Trophoblast cell (in vitro differentiated cells and primary cell): ENCODE measurements at regions not wholly inside any gene's neighbourhood (a gene's known extent, or its start where the extent isn't known, plus 50 kb on each side); places are given as distances from the start of the nearest gene placed in this dataset.
A peak's percentile ranks its signal among the peaks of the same experiment; 100 is the strongest.

Experiments used
- DNase-seq, 2 donors: peaks; one replicate each; pipeline ENCODE4 v3.0.0-alpha.2; 2016
- H2AFZ ChIP-seq: 2 replicates; pipeline ENCODE4 v1.6.1; 2013; ENCODE audit warnings: low read length, moderate library complexity, mild to moderate bottlenecking; ENCODE audit not compliant: insufficient read depth, poor library complexity
- H2AK5ac ChIP-seq: 2 replicates; pipeline ENCODE4 v1.6.1; 2013; ENCODE audit warnings: mild to moderate bottlenecking, low read length
- H2BK120ac ChIP-seq: 2 replicates; pipeline ENCODE4 v1.6.1; 2013; ENCODE audit warnings: low read length, mild to moderate bottlenecking, moderate library complexity; ENCODE audit not compliant: insufficient read depth, poor library complexity
- H2BK12ac ChIP-seq: 2 replicates; pipeline ENCODE4 v1.6.1; 2013; ENCODE audit warnings: mild to moderate bottlenecking, low read length, moderate library complexity
- H2BK5ac ChIP-seq: 2 replicates; pipeline ENCODE4 v1.6.1; 2013; ENCODE audit warnings: low read length, low read depth, moderate library complexity, mild to moderate bottlenecking; ENCODE audit not compliant: poor library complexity
- H3K14ac ChIP-seq: 2 replicates; pipeline ENCODE4 v1.6.1; 2013; ENCODE audit warnings: mild to moderate bottlenecking, low read length
- H3K18ac ChIP-seq: 2 replicates; pipeline ENCODE4 v1.6.1; 2013; ENCODE audit warnings: mild to moderate bottlenecking, low read length
- H3K23ac ChIP-seq: 2 replicates; pipeline ENCODE4 v1.6.1; 2013; ENCODE audit warnings: low read length
- H3K27ac ChIP-seq: 2 replicates; pipeline ENCODE4 v1.5.1; 2013; ENCODE audit warnings: low read depth, mild to moderate bottlenecking, inconsistent platforms, low read length, moderate library complexity
- H3K27me3 ChIP-seq: 2 replicates; pipeline ENCODE4 v1.6.1; 2013; ENCODE audit warnings: inconsistent platforms, mild to moderate bottlenecking, low read length, moderate library complexity; ENCODE audit not compliant: insufficient read depth
- H3K36me3 ChIP-seq, 2 experiments: 1 replicate in 1 of 2; 2 replicates in 1 of 2; pipeline ENCODE4 v1.6.1; 2013; ENCODE audit warnings: low read length in 2 of 2, mild to moderate bottlenecking in 2 of 2, moderate library complexity in 1 of 2; ENCODE audit not compliant: insufficient read depth in 2 of 2, control insufficient read depth in 1 of 2
- H3K4ac ChIP-seq: 2 replicates; pipeline ENCODE4 v1.6.1; 2013; ENCODE audit warnings: low read depth, mild to moderate bottlenecking, low read length, moderate library complexity
- H3K4me1 ChIP-seq, 2 experiments: 1 replicate in 1 of 2; 2 replicates in 1 of 2; pipeline ENCODE4 v1.6.1; 2013; ENCODE audit warnings: low read length in 2 of 2, mild to moderate bottlenecking in 2 of 2, moderate library complexity in 1 of 2; ENCODE audit not compliant: insufficient read depth in 2 of 2, control insufficient read depth in 1 of 2
- H3K4me2 ChIP-seq: 2 replicates; pipeline ENCODE4 v1.6.1; 2013; ENCODE audit warnings: inconsistent platforms, mild to moderate bottlenecking, low read length, moderate library complexity
- H3K4me3 ChIP-seq: 2 replicates; pipeline ENCODE4 v1.5.1; 2013; ENCODE audit warnings: mild to moderate bottlenecking, low read depth, low read length, inconsistent platforms
- H3K79me1 ChIP-seq: one replicate; pipeline ENCODE4 v1.6.1; 2013; ENCODE audit warnings: low read length
- H3K79me2 ChIP-seq: 2 replicates; pipeline ENCODE4 v1.6.1; 2013; ENCODE audit warnings: low read length, mild to moderate bottlenecking; ENCODE audit not compliant: control insufficient read depth, insufficient read depth, poor library complexity
- H3K9ac ChIP-seq: 2 replicates; pipeline ENCODE4 v1.6.1; 2013; ENCODE audit warnings: mild to moderate bottlenecking, low read length
- H3K9me3 ChIP-seq: 2 replicates; pipeline ENCODE4 v1.6.1; 2013; ENCODE audit warnings: low read depth, mild to moderate bottlenecking, control low read depth, inconsistent platforms, low read length; ENCODE audit not compliant: insufficient read depth
- H4K12ac ChIP-seq: 2 replicates; pipeline ENCODE4 v1.6.1; 2013; ENCODE audit warnings: low read depth, mild to moderate bottlenecking, low read length, moderate library complexity
- H4K8ac ChIP-seq: 2 replicates; pipeline ENCODE4 v1.6.1; 2013; ENCODE audit warnings: low read depth, mild to moderate bottlenecking, low read length, moderate library complexity
- H4K91ac ChIP-seq: one replicate; pipeline ENCODE4 v1.6.1; 2013; ENCODE audit warnings: low read depth, mild to moderate bottlenecking, low read length, moderate library complexity
- whole genome bisulfite sequencing: extraction: QIAGEN DNeasy Blood & Tissue Kit; methylation state at CpG from one replicate; pipeline ENCODE4 v1.1.7; 2013; ENCODE audit warnings: missing lambda C conversion rate; ENCODE audit not compliant: insufficient read length, insufficient coverage; ENCODE audit errors: extremely low coverage; 5-methylcytosine and 5-hydroxymethylcytosine counted together

GRCh38 chr6:82738773-82739172 lies 326.9 kb downstream of the UBE3D start:
- Histone ChIP-seq H3K79me2 (no peaks in the 10 kb centered on the region), H3K4me1 (no peaks in the 10 kb centered on the region), H3K27ac (no peak overlapping the region), H3K27me3 (no peaks in the 10 kb centered on the region), H3K79me1 (no peaks in the 10 kb centered on the region), H3K4ac (no peak overlapping the region), H4K8ac (no peak overlapping the region), H4K91ac (no peak overlapping the region), H3K4me3 (no peak overlapping the region), H3K36me3 (no peaks in the 10 kb centered on the region), H3K9me3 (no peaks in the 10 kb centered on the region), H2AFZ (no peak overlapping the region), H3K9ac (no peak overlapping the region), H3K14ac (no peak overlapping the region), H2BK5ac (no peak overlapping the region), H3K18ac (no peak overlapping the region), H2BK12ac (no peak overlapping the region), H2BK120ac (no peak overlapping the region), H3K4me2 (no peak overlapping the region), H2AK5ac (no peak overlapping the region), H4K12ac (no peak overlapping the region), H3K23ac (no peak overlapping the region)
- no CpG with 5 or more reads among the region's 1 CpG for WGBS
- DNase-seq: no peak

GRCh38 chr6:82739303-82739702 lies 326.3 kb downstream of the UBE3D start:
- no peak overlapping the region for H3K14ac ChIP-seq
- no peak overlapping the region for H3K4ac ChIP-seq
- no peak overlapping the region for H4K12ac ChIP-seq
- no peak overlapping the region for H2AFZ ChIP-seq
- no peaks in the 10 kb centered on the region for H3K4me1 ChIP-seq
- H3K18ac ChIP-seq: no peak overlapping the region
- no peak overlapping the region for H3K23ac ChIP-seq
- H3K9me3 ChIP-seq: no peaks in the 10 kb centered on the region
- no peak overlapping the region for H3K4me2 ChIP-seq
- H3K27me3 ChIP-seq: no peaks in the 10 kb centered on the region
- no peak overlapping the region for H3K27ac ChIP-seq
- no peaks in the 10 kb centered on the region for H3K79me2 ChIP-seq
- WGBS: no CpG with 5 or more reads among the region's 1 CpG
- peak in 1 of 2 donors; percentile 47 for DNase-seq
- H4K91ac ChIP-seq: no peak overlapping the region
- H3K79me1 ChIP-seq: no peaks in the 10 kb centered on the region
- no peak overlapping the region for H2AK5ac ChIP-seq
- H3K36me3 ChIP-seq: no peaks in the 10 kb centered on the region
- no peak overlapping the region for H2BK120ac ChIP-seq
- no peak overlapping the region for H2BK12ac ChIP-seq
- no peak overlapping the region for H3K9ac ChIP-seq
- no peak overlapping the region for H3K4me3 ChIP-seq
- H2BK5ac ChIP-seq: no peak overlapping the region
- H4K8ac ChIP-seq: no peak overlapping the region

GRCh38 chr6:82740072-82740471 lies 325.6 kb downstream of the UBE3D start:
- Histone ChIP-seq H3K9me3 (no peaks in the 10 kb centered on the region), H3K27me3 (no peaks in the 10 kb centered on the region), H4K12ac (no peak overlapping the region), H2BK120ac (no peak overlapping the region), H3K36me3 (no peaks in the 10 kb centered on the region), H3K27ac (no peak overlapping the region), H3K4me2 (no peak overlapping the region), H4K91ac (no peak overlapping the region), H3K18ac (no peak overlapping the region), H2BK5ac (no peak overlapping the region), H3K79me2 (no peaks in the 10 kb centered on the region), H2AFZ (no peak overlapping the region), H3K79me1 (no peaks in the 10 kb centered on the region), H3K4me1 (no peaks in the 10 kb centered on the region), H2AK5ac (no peak overlapping the region), H3K14ac (no peak overlapping the region), H3K4ac (no peak overlapping the region), H3K9ac (no peak overlapping the region), H3K4me3 (no peak overlapping the region), H2BK12ac (no peak overlapping the region), H3K23ac (no peak overlapping the region), H4K8ac (no peak overlapping the region)
- no CpG with 5 or more reads among the region's 4 CpGs for WGBS
- DNase-seq: peak in 1 of 2 donors; percentile 76

- H2BK120ac ChIP-seq: no peak overlapping the region
- H2BK5ac ChIP-seq: no peak overlapping the region
- no peak overlapping the region for H3K4ac ChIP-seq
- no peaks in the 10 kb centered on the region for H3K36me3 ChIP-seq
- no peak overlapping the region for H4K91ac ChIP-seq
- no peaks in the 10 kb centered on the region for H3K27me3 ChIP-seq
- no peak overlapping the region for H2BK12ac ChIP-seq
- no peaks in the 10 kb centered on the region for H3K4me1 ChIP-seq
- no peak overlapping the region for H3K9ac ChIP-seq
- H4K8ac ChIP-seq: no peak overlapping the region
- no peak for DNase-seq
- H2AK5ac ChIP-seq: no peak overlapping the region
- H3K9me3 ChIP-seq: no peaks in the 10 kb centered on the region
- H2AFZ ChIP-seq: no peak overlapping the region
- H4K12ac ChIP-seq: no peak overlapping the region
- no peaks in the 10 kb centered on the region for H3K79me1 ChIP-seq
- no peak overlapping the region for H3K14ac ChIP-seq
- no peak overlapping the region for H3K18ac ChIP-seq
- no peaks in the 10 kb centered on the region for H3K79me2 ChIP-seq
- H3K4me2 ChIP-seq: no peak overlapping the region
- no peak overlapping the region for H3K4me3 ChIP-seq
- H3K27ac ChIP-seq: no peak overlapping the region
- no CpG with 5 or more reads among the region's 1 CpG for WGBS
- no peak overlapping the region for H3K23ac ChIP-seq
Observed at GRCh38 chr6:82741325-82741995, 324.2 kb downstream of the UBE3D start.
